Astrocyte (in vitro differentiated cells and primary cell): ENCODE measurements at regions not wholly inside any gene's neighbourhood (a gene's known extent, or its start where the extent isn't known, plus 50 kb on each side); places are given as distances from the start of the nearest gene placed in this dataset.

ENCODE experiments used
- EZH2 ChIP-seq: IDR thresholded peaks from 2 replicates; pipeline ENCODE4 v1.6.1; 2012; ENCODE audit warnings: mild to moderate bottlenecking, low read length, inconsistent platforms; ENCODE audit not compliant: insufficient read depth
- TF ChIP-seq, protein P1 (sequence below): IDR thresholded peaks from 2 replicates; pipeline ENCODE4 v1.5.1; 2011; ENCODE audit warnings: low read depth, mild to moderate bottlenecking, inconsistent platforms, low read length, moderate library complexity; ENCODE audit not compliant: insufficient read depth

DNA sequence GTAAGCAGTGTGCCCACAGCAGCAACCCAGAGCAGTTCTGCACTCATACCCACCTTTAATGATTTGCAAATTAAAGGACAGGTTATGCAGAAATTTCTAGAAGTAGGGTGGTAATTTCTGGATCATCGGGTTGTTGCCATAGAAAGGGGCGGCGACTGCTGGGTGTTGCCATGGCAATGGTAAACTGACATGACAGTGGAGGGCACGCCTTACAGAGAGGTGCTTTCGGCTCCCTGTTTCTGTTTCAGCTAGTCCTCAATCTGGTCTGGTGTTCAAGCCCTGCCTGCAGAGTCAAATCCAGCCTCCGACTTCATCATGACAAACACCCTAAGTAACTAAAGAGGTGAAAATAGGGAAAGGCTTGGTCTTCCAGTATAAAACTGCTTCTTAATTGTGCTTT lies 667.7 kb downstream of the SOCS6 start:
- TF ChIP-seq, protein P1, sequence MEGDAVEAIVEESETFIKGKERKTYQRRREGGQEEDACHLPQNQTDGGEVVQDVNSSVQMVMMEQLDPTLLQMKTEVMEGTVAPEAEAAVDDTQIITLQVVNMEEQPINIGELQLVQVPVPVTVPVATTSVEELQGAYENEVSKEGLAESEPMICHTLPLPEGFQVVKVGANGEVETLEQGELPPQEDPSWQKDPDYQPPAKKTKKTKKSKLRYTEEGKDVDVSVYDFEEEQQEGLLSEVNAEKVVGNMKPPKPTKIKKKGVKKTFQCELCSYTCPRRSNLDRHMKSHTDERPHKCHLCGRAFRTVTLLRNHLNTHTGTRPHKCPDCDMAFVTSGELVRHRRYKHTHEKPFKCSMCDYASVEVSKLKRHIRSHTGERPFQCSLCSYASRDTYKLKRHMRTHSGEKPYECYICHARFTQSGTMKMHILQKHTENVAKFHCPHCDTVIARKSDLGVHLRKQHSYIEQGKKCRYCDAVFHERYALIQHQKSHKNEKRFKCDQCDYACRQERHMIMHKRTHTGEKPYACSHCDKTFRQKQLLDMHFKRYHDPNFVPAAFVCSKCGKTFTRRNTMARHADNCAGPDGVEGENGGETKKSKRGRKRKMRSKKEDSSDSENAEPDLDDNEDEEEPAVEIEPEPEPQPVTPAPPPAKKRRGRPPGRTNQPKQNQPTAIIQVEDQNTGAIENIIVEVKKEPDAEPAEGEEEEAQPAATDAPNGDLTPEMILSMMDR: no peak
- no peak for TF ChIP-seq EZH2
